Inflammatory macrophage (primary cell): ENCODE measurements at regions not wholly inside any gene's neighbourhood (a gene's known extent, or its start where the extent isn't known, plus 50 kb on each side); places are given as distances from the start of the nearest gene placed in this dataset.
"Not testable (repeated sequence)": the region's sequence is repeated elsewhere in the genome, so short reads cannot be mapped to it uniquely, and the experiment has no call there.

Experiments
- DNase-seq, 2 donors: peaks; one replicate each; pipeline ENCODE4 v3.0.0-alpha.2; 2020 to 2022

DNA sequence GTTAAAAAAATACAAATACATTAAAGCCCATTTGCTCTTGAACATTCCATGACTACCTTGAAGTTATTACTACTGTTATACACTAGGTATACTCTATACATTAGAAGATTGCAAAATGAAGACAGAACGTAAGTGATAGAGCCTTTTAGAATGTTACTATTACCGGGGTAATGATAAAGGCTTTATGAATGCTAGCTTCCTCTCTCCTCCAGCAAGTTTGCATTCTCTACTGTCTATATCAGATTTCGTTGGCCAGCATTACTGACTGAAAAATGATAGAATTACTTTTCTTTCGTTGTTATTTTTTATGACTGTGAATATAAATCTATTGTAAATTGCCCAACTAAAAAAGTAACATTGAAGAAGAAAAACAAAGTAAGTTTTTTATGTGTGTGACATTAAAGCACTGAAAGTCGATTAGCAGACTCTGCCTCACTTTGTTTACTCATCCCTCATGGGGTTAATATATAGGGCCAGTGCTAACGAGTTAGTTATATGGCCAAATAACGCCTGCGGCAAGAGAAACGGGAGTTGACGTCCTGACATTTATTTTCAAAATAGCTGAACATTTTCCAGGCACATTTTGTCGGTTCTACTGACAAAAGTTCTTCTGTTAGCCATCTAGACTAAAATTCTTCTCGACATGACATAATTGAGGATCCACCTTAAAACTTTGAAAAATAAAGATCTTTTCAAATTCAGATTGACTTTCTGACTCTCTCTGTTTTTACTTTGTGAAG, 163.8 kb upstream of the KITLG start:
- no peak for DNase-seq

DNA sequence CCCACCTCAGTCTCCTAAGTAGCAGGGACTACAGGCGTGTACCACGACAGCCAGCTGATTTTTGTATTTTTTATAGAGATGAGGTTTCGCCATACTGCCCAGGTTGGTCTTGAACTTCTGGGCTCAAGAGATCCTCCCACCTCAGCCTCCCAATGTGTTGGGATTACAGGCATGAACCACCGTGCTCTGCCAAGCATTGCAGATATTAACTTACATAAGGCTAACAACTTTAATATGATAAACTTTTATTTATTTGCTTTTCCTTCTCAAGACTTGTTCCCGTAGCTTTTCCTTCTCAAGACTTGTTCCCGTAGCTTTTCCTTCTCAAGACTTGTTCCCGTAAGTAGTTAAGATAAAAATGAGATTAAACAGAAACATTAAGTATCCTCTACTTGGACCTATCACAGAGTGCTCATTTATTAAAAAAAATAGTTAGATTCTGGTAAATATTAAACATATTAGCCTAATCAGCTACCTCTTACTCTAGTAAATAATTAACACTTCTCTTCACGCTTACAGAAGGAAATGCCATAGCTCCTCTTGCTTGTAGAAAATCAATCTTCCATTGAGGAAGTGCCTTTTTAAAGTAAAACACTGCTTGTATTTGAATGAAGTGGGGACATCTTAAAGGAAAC, 157.7 kb upstream of the KITLG start:
- no peak for DNase-seq

DNA sequence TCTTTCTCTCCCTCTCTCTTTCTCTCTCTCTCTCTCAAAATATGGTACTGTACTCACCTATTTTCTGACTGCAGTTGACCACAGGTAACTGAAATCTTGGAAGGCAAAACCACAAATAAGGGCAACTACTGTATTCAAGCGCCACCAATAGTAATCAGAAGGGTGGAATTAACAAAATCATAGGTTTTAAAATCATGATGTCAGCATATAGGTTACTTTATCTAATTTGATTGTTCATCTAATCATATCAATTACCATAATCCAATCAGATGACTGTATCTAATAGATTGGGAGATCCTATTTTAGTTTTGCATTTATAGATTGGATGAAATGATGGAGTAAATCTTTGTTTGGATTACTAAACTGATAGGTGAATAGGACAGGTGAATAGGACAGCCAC, 155.8 kb upstream of the KITLG start:
- DNase-seq: no peak

DNA sequence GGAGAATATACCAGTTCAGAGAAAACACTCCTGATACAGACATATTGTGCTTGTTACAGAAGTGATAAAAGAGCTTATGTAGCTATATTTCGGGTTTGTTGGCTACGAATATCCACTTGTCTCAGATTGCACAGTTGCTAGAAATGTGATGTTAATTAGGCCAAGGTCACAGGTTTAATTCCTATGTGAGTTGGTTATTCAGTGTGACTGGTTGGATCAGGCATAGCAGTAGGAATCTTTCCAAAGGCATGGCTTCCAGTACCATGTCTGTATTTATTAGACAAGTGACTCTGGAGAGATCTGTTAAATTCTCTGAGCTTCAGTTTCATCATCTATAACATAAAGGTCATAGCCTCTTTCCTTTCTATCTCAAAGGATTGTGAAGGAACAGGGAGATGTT, 152.7 kb upstream of the KITLG start:
- DNase-seq: no peak

DNA sequence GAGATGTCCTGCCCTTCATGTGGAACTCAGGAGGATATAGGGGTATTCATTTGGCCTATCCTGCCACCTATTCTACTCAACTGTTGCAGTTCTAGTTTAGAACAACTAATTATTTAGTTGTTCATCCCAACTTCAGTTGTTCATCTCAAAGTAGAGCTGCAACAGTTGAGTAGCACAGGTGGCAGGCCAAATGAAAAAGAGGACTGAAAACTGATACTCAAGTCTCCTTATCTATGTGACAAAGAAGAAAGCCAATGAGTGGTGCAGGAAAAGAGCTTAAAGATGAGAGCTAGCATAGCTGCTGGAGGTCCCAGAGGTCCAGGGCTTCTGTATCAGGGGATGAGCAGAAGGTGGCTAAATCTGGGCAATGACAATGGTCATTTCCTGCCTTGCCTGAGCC, 148.9 kb upstream of the KITLG start:
- DNase-seq: no peak

DNA sequence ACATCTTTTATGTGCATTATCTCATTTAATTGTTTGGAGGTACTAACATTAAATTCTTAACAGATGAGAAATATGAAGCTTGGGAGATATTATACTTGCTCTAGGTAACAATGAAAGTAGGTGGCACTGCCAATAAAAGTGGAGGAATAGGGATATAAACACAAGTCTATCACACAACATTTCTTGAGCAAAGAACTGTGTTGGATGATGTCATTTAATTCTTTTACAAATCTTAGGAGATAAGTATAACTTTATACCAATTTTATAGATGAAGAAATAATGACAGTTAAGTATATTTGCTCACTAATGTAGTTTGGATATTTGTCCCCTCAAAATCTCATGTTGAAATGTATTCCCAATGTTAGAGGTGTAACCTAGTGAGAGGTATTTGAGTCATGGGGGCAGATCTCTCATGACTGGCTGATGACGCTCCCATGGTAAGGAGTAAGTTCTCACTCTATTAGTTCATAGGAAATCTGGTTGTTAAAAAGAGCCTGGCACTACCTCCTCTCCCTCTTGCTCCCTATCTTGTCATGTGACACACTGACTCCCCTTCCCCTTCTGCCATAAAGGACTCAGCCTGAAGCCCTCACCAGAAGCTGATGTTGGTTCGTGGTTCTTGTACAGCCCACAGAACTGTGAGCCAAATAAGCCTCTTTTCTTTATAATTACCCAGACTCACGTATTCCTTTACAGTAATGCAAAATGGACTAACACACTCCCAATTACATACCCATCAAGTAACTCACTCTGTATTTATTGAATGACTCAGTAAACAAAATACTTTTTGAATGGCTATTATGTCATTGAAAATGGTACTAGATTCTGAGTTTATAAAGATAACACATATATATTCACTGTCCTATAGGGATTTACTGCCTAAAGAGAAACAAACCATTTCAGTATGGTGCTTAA, 146.8 kb upstream of the KITLG start:
- DNase-seq: no peak

DNA sequence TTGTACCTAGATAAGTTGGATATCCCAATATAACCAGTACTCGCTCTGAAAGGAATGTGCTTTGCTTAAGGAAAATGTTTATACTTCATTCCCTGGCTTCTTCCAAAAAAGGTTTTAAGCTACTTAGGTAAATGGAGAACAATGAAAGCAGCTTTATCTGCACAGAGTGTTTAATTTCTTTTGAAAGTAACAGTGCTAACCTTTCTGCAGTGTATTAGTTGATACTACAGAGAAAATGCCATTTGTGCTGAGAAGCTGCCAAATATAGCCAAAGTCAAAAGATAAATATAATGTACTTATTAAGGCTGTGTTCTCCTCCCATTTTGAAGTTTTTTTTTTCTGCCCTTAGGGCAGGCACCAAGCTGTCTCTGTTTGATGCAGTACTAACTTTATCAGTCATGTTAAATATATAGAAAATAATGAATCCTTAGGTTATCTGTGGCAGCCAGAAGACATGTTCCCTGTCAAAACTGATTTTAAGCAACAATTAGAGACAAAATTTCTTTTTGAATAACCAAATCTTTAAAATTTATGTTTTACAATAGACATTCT, 145.4 kb upstream of the KITLG start:
- no peak for DNase-seq

DNA sequence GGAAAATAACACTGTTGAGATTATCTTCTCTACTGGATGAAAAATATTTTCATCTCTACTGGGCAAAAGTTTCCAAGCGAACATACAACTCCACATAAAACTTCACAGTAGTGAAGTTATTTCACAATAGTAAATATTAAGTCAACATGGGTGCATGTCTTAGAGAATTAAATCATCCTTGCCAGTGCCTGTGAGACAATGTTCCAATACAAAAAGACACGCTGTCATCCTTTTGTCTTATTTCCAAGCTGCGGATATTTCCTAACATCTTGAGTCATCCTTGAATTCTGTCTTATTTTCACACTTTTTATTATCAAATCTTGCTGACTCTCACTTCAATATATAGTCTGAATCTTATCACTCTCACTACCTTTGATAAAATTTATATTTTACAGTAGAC, 142.9 kb upstream of the KITLG start:
- no peak for DNase-seq

DNA sequence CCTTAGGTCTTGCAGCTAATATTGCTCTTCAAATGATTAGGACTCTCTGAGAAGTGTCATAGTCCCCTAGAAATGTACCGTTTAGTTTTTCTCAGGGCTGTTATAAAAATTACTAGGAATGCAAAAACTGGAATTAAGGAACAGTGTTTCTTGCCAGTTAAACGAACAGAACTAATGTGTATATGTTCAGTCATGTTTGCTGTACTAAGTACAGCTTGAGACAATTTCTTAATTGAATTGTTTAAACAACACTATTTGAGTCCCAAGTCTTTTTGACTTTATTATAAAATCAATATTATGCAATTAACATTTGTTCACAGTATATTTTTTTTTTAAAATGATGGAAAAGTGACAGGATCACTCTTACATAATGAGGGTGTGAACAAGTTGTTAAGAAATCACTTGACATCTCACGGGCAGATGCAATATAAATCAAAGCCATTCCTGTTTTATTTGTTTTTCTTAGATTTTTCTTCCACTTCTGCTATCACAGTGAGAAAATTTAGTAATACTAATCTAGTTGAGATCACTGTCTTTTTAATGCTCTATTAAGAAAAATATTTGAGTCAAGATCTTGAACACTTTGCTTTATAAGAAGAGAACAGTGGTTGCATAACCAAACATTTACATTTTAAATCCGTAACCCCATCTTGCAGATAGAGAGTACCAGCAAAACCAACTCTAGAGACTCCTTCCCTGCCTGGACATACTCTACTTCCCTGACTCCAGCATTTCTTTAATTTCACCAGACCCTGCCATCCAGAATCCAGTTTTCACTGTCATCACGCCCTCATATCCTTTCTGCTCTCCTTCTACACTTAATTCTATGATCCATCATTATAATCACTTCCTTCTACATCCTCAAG, 140.7 kb upstream of the KITLG start:
- DNase-seq: no peak

DNA sequence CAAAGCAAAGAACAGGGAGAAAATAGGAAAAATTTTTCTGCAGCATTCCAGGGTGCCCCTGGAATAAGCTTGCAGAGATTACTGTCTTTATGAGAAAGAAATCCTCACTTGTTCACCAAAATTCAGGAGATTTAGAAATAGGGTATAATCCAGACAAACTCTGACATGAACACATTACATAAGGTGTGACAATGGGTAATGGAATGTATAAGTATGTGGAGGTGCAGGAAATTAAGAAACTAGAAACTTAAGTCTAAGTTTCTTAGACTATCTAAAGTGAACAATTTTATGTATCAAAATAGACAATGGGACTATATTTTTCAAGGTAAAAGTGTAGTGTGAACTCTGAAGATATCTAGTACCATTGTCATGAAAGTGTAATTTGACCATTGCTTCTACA, 140.0 kb upstream of the KITLG start:
- DNase-seq: no peak

DNA sequence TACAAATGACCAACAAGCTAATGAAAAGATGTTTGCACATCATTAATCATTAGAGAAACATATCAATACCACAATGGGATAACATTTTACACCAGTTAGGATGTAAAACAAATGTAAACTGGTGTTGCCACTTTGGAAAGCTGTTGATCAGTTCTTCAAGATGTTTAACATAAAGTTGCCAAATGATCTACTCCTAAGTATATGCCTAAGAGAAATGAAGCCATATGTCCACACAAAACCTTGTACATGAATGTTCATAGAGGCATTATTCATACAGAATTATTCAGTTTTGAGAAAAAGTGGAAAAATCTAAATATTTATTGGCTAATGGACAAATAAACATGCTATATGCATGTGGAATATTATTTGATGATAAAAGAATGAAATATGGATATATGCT, 136.9 kb upstream of the KITLG start:
- DNase-seq: no peak

DNA sequence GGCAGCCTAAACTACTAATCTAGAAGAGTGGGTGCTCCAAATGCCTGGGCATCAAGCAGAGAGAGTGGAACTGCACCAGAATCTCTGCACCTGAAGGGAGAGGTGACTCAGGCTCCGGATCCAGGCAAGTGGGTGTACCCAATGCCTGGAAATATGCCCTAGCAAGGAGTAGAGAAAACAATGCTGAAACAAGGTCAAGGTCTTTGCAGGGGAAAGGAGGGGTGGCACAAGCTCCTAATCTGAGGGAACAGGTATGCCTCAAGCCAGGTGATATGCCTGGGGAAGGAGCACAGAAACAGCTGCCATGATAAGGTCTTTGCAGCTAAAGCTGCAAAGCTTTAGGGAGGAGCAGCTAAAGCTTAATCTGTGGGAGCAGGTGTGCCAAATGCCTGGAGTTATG, 136.0 kb upstream of the KITLG start:
- no peak for DNase-seq

DNA sequence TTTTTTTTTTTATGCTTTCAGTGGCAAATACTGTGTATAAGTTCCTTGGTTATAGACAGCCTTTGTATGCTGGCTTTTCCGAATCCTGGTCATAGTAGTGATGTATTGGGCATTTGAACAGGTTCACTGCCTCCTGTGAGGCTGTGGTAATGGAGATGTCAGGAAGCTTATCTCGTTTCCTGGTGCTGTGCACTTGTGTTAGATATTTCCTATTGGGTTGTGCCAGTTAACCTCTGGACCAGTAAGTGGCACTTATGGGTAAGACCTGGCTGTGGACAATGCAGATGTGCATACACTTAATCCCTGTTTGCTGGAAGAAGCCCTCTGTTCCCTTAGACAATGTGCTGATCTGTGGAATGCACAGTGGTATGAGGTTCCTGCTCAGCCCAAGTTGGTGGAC, 135.4 kb upstream of the KITLG start:
- no peak for DNase-seq

DNA sequence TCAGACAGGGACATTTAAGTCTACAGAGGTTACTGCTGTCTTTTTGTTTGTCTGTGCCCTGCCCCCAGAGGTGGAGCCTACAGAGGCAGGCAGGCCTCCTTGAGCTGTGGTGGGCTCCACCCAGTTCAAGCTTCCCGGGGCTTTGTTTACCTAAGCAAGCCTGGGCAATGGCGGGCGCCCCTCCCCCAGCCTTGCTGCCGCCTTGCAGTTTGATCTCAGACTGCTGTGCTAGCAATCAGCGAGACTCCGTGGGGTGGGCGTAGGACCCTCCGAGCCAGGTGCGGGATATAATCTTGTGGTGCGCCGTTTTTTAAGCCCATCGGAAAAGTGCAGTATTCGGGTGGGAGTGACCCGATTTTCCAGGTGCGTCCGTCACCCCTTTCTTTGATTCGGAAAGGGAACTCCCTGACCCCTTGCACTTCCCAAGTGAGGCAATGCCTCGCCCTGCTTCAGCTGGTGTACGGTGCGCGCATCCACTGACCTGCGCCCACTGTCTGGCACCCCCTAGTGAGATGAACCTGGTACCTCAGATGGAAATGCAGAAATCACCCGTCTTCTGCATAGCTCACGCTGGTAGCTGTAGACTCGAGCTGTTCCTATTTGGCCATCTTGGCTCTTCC, 134.1 kb upstream of the KITLG start:
- DNase-seq: not testable (repeated sequence)

DNA sequence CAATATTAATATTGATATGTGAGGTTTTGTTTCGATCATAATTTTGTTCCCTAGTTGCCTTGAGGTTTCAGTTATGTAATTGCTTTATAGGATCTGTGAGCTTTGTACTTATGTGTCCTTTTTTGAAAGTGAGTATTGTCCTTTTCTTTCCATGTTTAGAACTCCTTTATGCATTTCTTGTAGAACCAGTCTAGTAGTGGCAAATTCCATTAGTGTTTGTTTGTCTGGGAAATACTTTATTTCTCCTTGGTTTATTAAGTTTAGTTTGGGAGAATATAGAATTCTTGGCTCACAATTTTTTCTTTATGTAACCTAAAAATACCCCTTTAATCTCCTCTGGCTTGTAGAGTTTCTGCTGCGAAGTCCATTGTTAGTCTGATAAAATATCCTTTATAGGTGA, 127.5 kb upstream of the KITLG start:
- no peak for DNase-seq

DNA sequence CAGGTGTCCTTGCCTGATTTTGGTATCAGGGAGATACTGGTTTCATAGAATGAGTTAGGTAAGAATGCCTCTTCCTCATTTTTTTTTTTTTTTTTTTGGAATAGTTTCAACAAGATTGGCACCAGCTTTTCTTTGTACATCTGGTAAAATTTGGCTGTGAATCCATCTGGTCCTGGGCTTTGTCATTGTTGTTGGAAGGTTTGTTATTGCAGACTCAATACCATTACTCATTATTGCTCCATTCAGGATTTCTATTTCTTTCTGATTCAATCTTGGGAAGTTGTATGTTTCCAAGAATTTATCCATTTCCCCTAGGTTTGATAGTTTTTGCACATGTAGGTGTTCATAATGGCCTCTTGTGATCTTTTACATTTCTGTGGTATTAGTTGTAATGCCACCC, 126.0 kb upstream of the KITLG start:
- no peak for DNase-seq

DNA sequence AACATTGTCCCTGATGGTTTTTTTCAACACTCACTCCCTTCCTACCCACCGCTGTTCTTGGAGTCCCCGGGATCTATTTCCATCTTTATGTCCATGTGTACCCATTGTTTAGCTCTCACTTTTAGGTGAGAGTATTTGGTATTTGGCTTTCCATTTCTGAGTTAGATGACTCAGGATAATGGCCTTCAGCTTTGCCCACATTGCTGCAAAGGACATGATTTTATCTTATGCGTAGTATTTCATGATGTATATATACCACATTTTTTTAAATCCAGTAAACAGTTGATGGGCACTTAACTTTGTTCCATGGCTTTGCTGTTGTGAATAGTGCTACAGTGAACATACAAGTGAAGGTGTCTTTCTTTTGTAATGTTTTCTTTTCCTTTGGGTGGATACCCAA, 123.5 kb upstream of the KITLG start:
- no peak for DNase-seq

DNA sequence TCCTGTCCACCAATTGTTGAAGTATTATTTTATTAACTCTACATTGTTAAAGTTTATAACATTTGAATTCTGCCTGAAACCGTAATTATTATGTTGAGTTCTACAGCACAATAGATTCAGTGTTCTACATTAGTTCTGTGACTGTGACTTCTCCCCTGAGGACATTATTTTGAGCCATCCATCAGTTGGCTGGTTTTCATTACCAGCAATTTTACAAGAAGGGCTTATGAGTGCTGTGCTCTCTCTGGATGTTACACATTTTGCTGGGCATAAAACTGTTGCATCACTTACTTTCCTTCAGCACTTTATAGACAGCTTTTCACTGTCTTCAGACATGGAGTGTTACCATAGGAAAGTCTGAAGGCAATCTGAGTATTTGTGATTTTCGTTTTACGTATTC, 118.2 kb upstream of the KITLG start:
- no peak for DNase-seq

DNA sequence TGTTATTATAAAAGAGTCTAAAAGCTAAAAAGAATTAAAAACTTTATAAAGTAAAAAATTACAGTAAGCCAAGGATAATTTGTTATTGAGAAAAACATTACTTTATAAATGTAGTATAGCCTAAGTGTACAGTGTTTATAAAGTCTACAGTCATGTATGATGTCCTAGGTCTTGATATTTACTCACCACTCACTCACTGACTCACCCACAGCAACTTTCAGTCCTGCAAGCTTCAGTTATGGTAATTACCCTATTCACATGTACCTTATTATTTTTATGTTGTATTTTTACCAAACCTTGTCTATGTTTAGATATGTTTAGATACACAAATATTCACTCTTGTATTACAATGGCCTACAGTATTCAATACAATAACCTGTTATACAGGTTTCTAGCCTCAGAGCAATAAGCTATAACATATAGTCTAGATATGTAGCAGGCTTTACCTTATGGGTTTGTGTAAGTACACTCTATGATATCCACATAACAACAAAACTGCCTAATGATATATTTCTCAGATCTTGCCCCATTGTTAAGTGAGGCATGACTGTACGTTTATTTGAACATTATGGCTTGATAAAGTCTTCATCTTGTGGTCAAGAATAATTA, 113.7 kb upstream of the KITLG start:
- no peak for DNase-seq

DNA sequence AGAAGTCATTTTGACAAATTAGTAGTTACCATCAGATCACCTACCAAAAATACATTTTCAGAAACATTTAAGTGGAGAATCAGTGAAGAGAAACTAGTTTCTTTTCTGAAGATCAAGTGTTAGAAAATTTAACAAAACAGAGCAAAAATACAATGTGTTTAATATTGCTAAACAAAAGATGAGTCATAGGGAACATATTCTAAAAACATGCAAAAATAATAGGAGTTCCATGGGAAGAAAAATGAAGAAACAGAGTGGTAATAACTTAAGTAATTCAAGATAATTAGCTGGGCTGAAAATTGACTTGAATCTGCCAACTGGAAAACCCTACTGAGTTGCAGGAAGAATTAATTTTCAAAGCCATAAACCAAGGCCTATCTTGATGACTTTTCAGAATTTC, 111.5 kb upstream of the KITLG start:
- DNase-seq: no peak

DNA sequence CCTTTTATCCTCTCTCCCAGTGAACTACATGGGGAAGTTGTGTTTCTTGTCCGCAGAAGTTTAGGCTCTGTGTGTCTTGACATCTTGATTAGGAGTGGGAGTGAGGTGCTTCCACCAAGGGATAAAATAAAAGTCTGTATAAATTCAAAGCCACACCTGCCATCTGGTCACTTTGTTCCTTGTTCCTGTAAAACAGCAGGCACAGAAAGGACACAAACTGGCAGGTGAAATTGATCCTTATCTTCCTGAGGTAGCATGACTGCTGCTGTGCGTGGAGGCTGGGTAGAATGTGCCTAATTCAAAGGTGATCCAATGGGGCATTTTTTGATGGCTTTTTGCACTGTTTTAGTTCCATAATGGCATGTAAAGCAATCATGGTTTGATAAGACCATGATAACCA, 104.3 kb upstream of the KITLG start:
- DNase-seq: no peak

DNA sequence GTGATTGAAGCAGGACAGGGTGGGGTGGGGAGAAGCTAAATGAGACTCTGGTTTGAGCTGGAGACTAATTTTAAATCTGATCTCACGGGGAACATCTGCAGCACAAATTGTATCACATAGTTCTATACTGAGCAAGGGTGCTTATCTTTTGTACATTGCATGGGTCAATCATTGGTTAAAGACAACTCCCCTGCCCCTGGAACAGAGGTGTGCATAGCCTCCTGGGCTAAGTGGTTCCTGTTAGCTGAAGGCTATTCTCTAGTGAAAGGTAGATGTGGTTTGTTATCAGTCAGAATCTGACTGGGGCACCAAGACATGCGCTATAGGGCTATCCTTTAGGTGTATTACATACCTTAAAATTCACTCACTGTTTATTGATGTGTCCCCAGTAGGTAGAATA, 103.9 kb upstream of the KITLG start:
- DNase-seq: no peak
